Esophagus muscularis mucosa (tissue), 4 donors: ENCODE measurements at regions not wholly inside any gene's neighbourhood (a gene's known extent, or its start where the extent isn't known, plus 50 kb on each side); places are given as distances from the start of the nearest gene placed in this dataset.

Source experiments
- DNase-seq: peaks from one replicate; pipeline ENCODE4 v3.0.0-alpha.2; 2017; ENCODE audit errors: extremely low spot score
- H3K27ac ChIP-seq, 4 donors: fragments of 200-600 bp; sonication (generic); replicated peaks in 1 of 4; 1 replicate in 3 of 4; 2 replicates in 1 of 4; pipeline ENCODE4 v1.5.1; 2016 to 2019; ENCODE audit warnings: mild to moderate bottlenecking in 1 of 4
- H3K27me3 ChIP-seq, 4 donors: fragments of 200-600 bp; sonication (generic); one replicate each; pipeline versions ENCODE4 v1.5.1 to v1.6.0; 2016 to 2019
- H3K36me3 ChIP-seq, 4 donors: fragments of 200-600 bp; sonication (generic); one replicate each; pipeline ENCODE4 v1.5.1; 2016 to 2019
- H3K4me1 ChIP-seq, 4 donors: fragments of 200-600 bp; sonication (generic); one replicate each; pipeline ENCODE4 v1.5.1; 2016 to 2019
- H3K4me3 ChIP-seq, 4 donors: fragments of 200-600 bp; sonication (generic); 1 replicate in 2 of 4; 2 replicates in 2 of 4; pipeline ENCODE4 v1.5.1; 2016 to 2019; ENCODE audit warnings: mild to moderate bottlenecking in 4 of 4, moderate library complexity in 1 of 4
- H3K9me3 ChIP-seq, 4 donors: fragments of 200-600 bp; sonication (generic); 1 replicate in 3 of 4; 2 replicates in 1 of 4; pipeline ENCODE4 v1.5.1; 2016 to 2019
- CTCF ChIP-seq, 3 experiments: fragments of 200-600 bp in 2 of 3; fragments of 450-650 bp in 1 of 3; sonication (generic) in 2 of 3; IDR thresholded peaks; one replicate each; pipeline ENCODE4 v1.5.1; 2017 to 2019; ENCODE audit warnings: antibody characterized with exemption in 3 of 3, mild to moderate bottlenecking in 2 of 3, moderate library complexity in 1 of 3
- EP300 ChIP-seq: sonication (generic); formaldehyde crosslinking; IDR thresholded peaks from one replicate; pipeline ENCODE4 v1.6.1; 2017; ENCODE audit warnings: antibody characterized with exemption
- POLR2A ChIP-seq: fragments of 450-650 bp; IDR thresholded peaks from one replicate; pipeline ENCODE4 v1.6.1; 2017; ENCODE audit warnings: antibody characterized with exemption, moderate library complexity, mild to moderate bottlenecking, low read depth
- POLR2AphosphoS5 ChIP-seq, 2 donors: sonication (generic); formaldehyde crosslinking; IDR thresholded peaks; one replicate each; pipeline ENCODE4 v1.6.1; 2017; ENCODE audit warnings: antibody characterized with exemption in 2 of 2
- WGBS: methylation state at CpG from one replicate; pipeline ENCODE4 v1.1.5; 2018; 5-methylcytosine and 5-hydroxymethylcytosine counted together
- intact Hi-C: fragments of 100-400 bp; cut with DNase I; formaldehyde crosslinking; loops from one replicate; pipeline ENCODE4 v1.15.1; 2023

GRCh38 chrX:39019056-39019455 lies 217.8 kb downstream of the MID1IP1 start:
- intact Hi-C loops, result no loop called here
- TF ChIP-seq CTCF (IDR thresholded peaks at IDR 0.05) (no peak), POLR2AphosphoS5 (IDR thresholded peaks at IDR 0.05) (no peak), EP300 (no peak), POLR2A (no peak)

GRCh38 chrX:39020051-39020669 lies 218.9 kb downstream of the MID1IP1 start:
- H3K36me3 ChIP-seq, result no peaks in the 10 kb centered on the region
- no peak overlapping the region for H3K4me3 ChIP-seq
- H3K4me1 ChIP-seq, result no peaks in the 10 kb centered on the region
- no peak for DNase-seq
- H3K27me3 ChIP-seq, result no peaks in the 10 kb centered on the region
- no peaks in the 10 kb centered on the region for H3K9me3 ChIP-seq
- 69% methylated on average over 6 of the region's 6 CpGs for WGBS
- intact Hi-C loops, result no loop called here
- no peak for TF ChIP-seq POLR2A
- no peak for TF ChIP-seq EP300
- TF ChIP-seq POLR2AphosphoS5 (IDR thresholded peaks at IDR 0.05), result no peak
- TF ChIP-seq CTCF (IDR thresholded peaks at IDR 0.05), result no peak
- H3K27ac ChIP-seq, result no peak overlapping the region

More at GRCh38 chrX:39019056-39019455, 217.8 kb downstream of the MID1IP1 start:
- Histone ChIP-seq H3K9me3 (no peaks in the 10 kb centered on the region), H3K4me1 (no peaks in the 10 kb centered on the region), H3K36me3 (no peaks in the 10 kb centered on the region), H3K27me3 (no peaks in the 10 kb centered on the region), H3K27ac (no peak overlapping the region), H3K4me3 (no peak overlapping the region)
- DNase-seq, result no peak
- 83% methylated on average over 10 of the region's 10 CpGs for WGBS

- no peak for DNase-seq
- Histone ChIP-seq H3K27ac (no peak overlapping the region), H3K9me3 (no peaks in the 10 kb centered on the region), H3K4me1 (no peaks in the 10 kb centered on the region), H3K27me3 (no peaks in the 10 kb centered on the region), H3K4me3 (no peak overlapping the region), H3K36me3 (no peaks in the 10 kb centered on the region)
- TF ChIP-seq POLR2A (no peak), EP300 (no peak)
- 81% methylated on average over 2 of the region's 2 CpGs for WGBS
- intact Hi-C loops, result no loop called here
Observed at GRCh38 chrX:39022106-39022505, 220.8 kb downstream of the MID1IP1 start.

GRCh38 chrX:39029221-39029620 lies 228.0 kb downstream of the MID1IP1 start:
- Histone ChIP-seq H3K27me3 (no peaks in the 10 kb centered on the region), H3K4me3 (no peak overlapping the region), H3K9me3 (peaks cover 0 to 17% (median 2%) of the 10 kb centered on the region in 4 donors), H3K4me1 (no peaks in the 10 kb centered on the region), H3K27ac (no peak overlapping the region), H3K36me3 (no peaks in the 10 kb centered on the region)
- WGBS, result 78% methylated on average over 2 of the region's 2 CpGs
- no peak for TF ChIP-seq EP300
- no peak for TF ChIP-seq CTCF (IDR thresholded peaks at IDR 0.05)
- TF ChIP-seq POLR2AphosphoS5 (IDR thresholded peaks at IDR 0.05), result no peak
- intact Hi-C loops, result no loop called here
- DNase-seq, result no peak

- intact Hi-C loops, result no loop called here
- no peaks in the 10 kb centered on the region for H3K27me3 ChIP-seq
- no peaks in the 10 kb centered on the region for H3K36me3 ChIP-seq
- no peak overlapping the region for H3K4me3 ChIP-seq
- no peak overlapping the region for H3K27ac ChIP-seq
- H3K9me3 ChIP-seq, result peaks cover 0 to 17% (median 2%) of the 10 kb centered on the region in 4 donors
- TF ChIP-seq POLR2AphosphoS5 (IDR thresholded peaks at IDR 0.05), result no peak
- TF ChIP-seq POLR2A, result no peak
- TF ChIP-seq EP300, result no peak
- TF ChIP-seq CTCF (IDR thresholded peaks at IDR 0.05), result no peak
- 98% methylated on average over 2 of the region's 2 CpGs for WGBS
- no peak for DNase-seq
- H3K4me1 ChIP-seq, result no peaks in the 10 kb centered on the region
Observed at GRCh38 chrX:39030636-39031035, 229.4 kb downstream of the MID1IP1 start.
